Stomach smooth muscle (tissue), 2 donors: ENCODE measurements at regions not wholly inside any gene's neighbourhood (a gene's known extent, or its start where the extent isn't known, plus 50 kb on each side); places are given as distances from the start of the nearest gene placed in this dataset.

ENCODE experiments used
- H3K27ac ChIP-seq: one replicate; pipeline ENCODE4 v1.7.0; 2013; ENCODE audit warnings: mild to moderate bottlenecking, low read length, inconsistent platforms
- H3K27me3 ChIP-seq, 2 donors: one replicate each; pipeline ENCODE4 v1.7.0; 2013; ENCODE audit warnings: low read length in 2 of 2; ENCODE audit not compliant: insufficient read depth in 2 of 2, control insufficient read depth in 1 of 2
- H3K36me3 ChIP-seq, 2 donors: one replicate each; pipeline ENCODE4 v1.7.0; 2013; ENCODE audit warnings: low read length in 2 of 2; ENCODE audit not compliant: control insufficient read depth in 2 of 2, insufficient read depth in 2 of 2
- H3K4me1 ChIP-seq: one replicate; pipeline ENCODE4 v1.7.0; 2013; ENCODE audit warnings: low read length; ENCODE audit not compliant: control insufficient read depth, insufficient read depth
- H3K4me3 ChIP-seq, 2 donors: one replicate each; pipeline ENCODE4 v1.7.0; 2013; ENCODE audit warnings: low read length in 2 of 2
- H3K9ac ChIP-seq, 2 donors: one replicate each; pipeline ENCODE4 v1.7.0; 2013; ENCODE audit warnings: low read length in 2 of 2, mild to moderate bottlenecking in 1 of 2
- H3K9me3 ChIP-seq, 2 donors: one replicate each; pipeline ENCODE4 v1.7.0; 2013; ENCODE audit warnings: low read length in 2 of 2; ENCODE audit not compliant: control insufficient read depth in 2 of 2
- donor health status: healthy.
- donor health status: Pancreatic carcinoma.

GRCh38 chr6:102411796-102412195 lies 1018.3 kb downstream of the GRIK2 start:
- H3K9ac ChIP-seq, result no peak overlapping the region
- H3K9me3 ChIP-seq, result no peaks in the 10 kb centered on the region
- no peaks in the 10 kb centered on the region for H3K4me1 ChIP-seq
- H3K4me3 ChIP-seq, result no peak overlapping the region
- no peaks in the 10 kb centered on the region for H3K27me3 ChIP-seq
- H3K27ac ChIP-seq, result no peak overlapping the region
- H3K36me3 ChIP-seq, result no peaks in the 10 kb centered on the region

- Histone ChIP-seq H3K4me1 (no peaks in the 10 kb centered on the region), H3K9ac (no peak overlapping the region), H3K27ac (no peak overlapping the region), H3K27me3 (no peaks in the 10 kb centered on the region), H3K9me3 (no peaks in the 10 kb centered on the region), H3K36me3 (no peaks in the 10 kb centered on the region), H3K4me3 (no peak overlapping the region)
These were observed 1014.6 kb downstream of the GRIK2 start for GRCh38 chr6:102407886-102408741.

DNA sequence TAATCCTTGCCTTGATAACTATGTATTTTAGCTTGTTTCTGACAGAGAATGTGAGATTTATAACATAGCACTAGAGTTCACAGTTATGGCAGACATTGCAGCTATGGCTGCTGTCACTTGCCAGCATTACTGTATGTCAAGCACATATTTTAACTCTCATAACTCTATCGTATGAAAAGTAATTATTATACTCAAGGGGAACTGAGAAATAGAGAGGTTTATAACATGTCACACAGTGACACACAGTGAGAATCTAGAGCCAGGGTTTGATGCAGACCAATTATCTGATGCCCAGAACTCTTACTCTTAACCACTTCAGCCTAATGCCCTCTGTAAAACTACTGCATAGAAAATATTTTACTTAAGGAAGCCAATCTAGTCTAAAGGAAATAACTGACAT lies 1012.4 kb downstream of the GRIK2 start:
- Histone ChIP-seq H3K9ac (no peak overlapping the region), H3K4me3 (no peak overlapping the region), H3K4me1 (no peaks in the 10 kb centered on the region), H3K27ac (no peak overlapping the region), H3K27me3 (no peaks in the 10 kb centered on the region), H3K9me3 (no peaks in the 10 kb centered on the region), H3K36me3 (no peaks in the 10 kb centered on the region)

- H3K4me3 ChIP-seq, result no peak overlapping the region
- no peaks in the 10 kb centered on the region for H3K27me3 ChIP-seq
- H3K9me3 ChIP-seq, result no peaks in the 10 kb centered on the region
- no peak overlapping the region for H3K9ac ChIP-seq
- H3K4me1 ChIP-seq, result no peaks in the 10 kb centered on the region
- no peaks in the 10 kb centered on the region for H3K36me3 ChIP-seq
- no peak overlapping the region for H3K27ac ChIP-seq
These were observed 1009.3 kb downstream of the GRIK2 start for GRCh38 chr6:102402635-102403329.

DNA sequence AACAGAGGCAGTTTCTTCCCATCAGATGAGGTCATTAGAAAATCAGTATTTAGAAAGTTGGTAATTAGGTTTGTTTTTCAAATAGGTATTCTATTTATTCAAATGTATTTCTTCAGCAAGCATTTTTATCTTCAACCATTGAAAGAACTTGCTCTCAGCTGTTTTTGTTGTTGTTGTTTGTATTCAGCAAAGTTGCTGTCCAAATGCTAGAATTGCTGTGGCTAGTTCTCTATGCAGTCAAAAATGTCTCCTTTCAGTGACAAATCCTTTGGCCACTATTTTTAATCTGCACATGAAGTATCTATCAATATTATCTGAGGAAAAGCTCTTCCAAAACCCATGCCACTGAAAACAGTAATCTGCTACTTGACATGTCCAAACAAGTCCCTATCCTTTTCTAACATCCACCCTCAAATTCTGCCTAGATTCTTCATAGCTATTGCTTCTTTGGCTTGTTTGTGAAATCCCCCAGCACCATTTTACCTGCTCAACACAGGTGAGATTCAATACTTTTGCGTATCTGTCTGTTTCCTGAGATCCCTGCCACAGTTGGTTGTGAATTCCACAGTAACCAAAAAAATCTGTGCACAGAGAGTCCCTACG lies 1005.4 kb downstream of the GRIK2 start:
- H3K4me3 ChIP-seq, result no peak overlapping the region
- H3K9me3 ChIP-seq, result no peaks in the 10 kb centered on the region
- no peaks in the 10 kb centered on the region for H3K27me3 ChIP-seq
- no peak overlapping the region for H3K9ac ChIP-seq
- H3K36me3 ChIP-seq, result no peaks in the 10 kb centered on the region
- no peaks in the 10 kb centered on the region for H3K4me1 ChIP-seq
- no peak overlapping the region for H3K27ac ChIP-seq

DNA sequence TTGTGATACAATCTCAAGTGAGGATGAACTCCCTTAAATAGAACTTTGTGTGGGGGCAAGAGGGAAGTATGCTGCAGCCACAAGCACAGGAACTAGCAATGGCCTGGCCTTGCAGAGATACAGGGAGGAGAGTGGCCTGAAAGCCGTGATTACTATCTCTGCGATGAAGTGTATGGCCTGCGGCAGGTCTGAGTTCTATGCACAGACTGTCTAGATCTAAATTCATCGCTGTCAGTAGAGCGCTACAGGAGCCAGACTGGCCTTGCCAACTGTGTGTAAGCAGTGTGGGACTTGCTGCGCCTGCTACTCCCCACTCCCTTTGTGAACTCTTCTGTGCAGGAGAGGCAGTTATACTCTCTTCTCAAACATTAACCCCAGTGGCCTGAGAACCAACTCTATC lies 997.0 kb downstream of the GRIK2 start:
- Histone ChIP-seq H3K9me3 (peaks cover 0 to 2% of the 10 kb centered on the region in 2 donors), H3K4me3 (no peak overlapping the region), H3K27ac (no peak overlapping the region), H3K36me3 (no peaks in the 10 kb centered on the region), H3K27me3 (no peaks in the 10 kb centered on the region), H3K4me1 (no peaks in the 10 kb centered on the region), H3K9ac (no peak overlapping the region)

DNA sequence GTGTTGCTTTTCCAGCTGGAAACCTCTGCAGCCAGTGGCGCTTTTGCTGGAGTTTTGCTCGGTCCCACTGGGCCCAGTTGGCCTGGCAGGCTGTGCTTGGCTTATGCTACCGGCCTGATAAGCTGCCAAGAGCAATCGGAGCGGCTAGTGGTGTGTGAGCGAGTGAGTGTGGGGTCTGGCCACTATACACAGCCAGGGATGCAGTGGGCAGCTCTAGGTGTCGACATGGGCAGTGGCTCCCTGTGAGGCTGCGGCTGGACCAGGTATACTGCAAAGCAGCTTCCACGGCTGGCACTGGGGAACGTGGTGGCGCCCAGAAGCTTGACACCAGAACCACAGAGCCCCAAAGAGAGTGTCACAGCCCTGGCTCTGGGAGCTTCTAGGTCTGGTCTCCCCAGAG lies 996.5 kb downstream of the GRIK2 start:
- Histone ChIP-seq H3K27me3 (no peaks in the 10 kb centered on the region), H3K9ac (no peak overlapping the region), H3K36me3 (no peaks in the 10 kb centered on the region), H3K9me3 (peaks cover 0 to 2% of the 10 kb centered on the region in 2 donors), H3K4me3 (no peak overlapping the region), H3K27ac (no peak overlapping the region), H3K4me1 (no peaks in the 10 kb centered on the region)

DNA sequence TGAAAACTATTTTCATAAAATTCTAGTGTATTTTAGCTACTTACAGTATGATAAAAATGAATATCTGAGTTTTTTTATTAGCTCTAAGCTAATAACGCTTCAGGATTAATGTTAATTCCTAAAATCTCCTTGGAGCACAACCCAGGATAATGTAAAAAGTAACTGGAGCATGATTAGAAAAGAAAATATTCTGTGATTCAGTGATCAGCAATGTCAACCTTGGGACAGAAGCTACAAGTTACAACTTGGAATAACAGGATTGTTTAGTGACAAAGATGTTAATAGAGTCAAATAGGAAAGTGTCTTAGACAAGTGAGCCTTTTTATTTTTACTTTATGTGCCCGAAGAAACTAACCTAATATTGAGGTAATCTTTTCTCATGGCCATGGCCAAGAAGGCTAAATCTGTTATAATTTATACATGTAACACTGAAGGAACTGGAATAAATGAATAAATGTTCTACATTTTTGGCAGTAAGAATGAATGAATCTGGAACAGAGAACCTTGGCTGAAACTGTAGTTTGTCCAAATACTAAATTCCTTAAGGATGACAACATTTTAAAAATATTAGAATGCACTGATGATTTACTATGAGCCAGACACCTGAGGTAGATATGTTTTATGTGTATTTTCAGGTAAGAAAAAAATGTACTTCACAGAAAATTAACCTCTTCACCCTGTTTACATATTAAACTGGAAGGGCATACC lies 994.0 kb downstream of the GRIK2 start:
- H3K9ac ChIP-seq, result no peak overlapping the region
- no peak overlapping the region for H3K4me3 ChIP-seq
- H3K9me3 ChIP-seq, result peaks cover 0 to 2% of the 10 kb centered on the region in 2 donors
- no peaks in the 10 kb centered on the region for H3K4me1 ChIP-seq
- no peak overlapping the region for H3K27ac ChIP-seq
- no peaks in the 10 kb centered on the region for H3K27me3 ChIP-seq
- no peaks in the 10 kb centered on the region for H3K36me3 ChIP-seq

- no peak overlapping the region for H3K27ac ChIP-seq
- H3K9me3 ChIP-seq, result no peaks in the 10 kb centered on the region
- H3K27me3 ChIP-seq, result no peaks in the 10 kb centered on the region
- no peak overlapping the region for H3K4me3 ChIP-seq
- H3K9ac ChIP-seq, result no peak overlapping the region
- H3K4me1 ChIP-seq, result no peaks in the 10 kb centered on the region
- H3K36me3 ChIP-seq, result no peaks in the 10 kb centered on the region
These were observed 987.7 kb downstream of the GRIK2 start for GRCh38 chr6:102381203-102381602.

GRCh38 chr6:102356170-102356569 lies 962.7 kb downstream of the GRIK2 start:
- no peaks in the 10 kb centered on the region for H3K36me3 ChIP-seq
- no peaks in the 10 kb centered on the region for H3K9me3 ChIP-seq
- H3K4me1 ChIP-seq, result no peaks in the 10 kb centered on the region
- no peak overlapping the region for H3K9ac ChIP-seq
- no peak overlapping the region for H3K27ac ChIP-seq
- no peaks in the 10 kb centered on the region for H3K27me3 ChIP-seq
- no peak overlapping the region for H3K4me3 ChIP-seq
